PC-9 (cell line): ENCODE measurements at regions not wholly inside any gene's neighbourhood (a gene's known extent, or its start where the extent isn't known, plus 50 kb on each side); places are given as distances from the start of the nearest gene placed in this dataset.
"Not testable (repeated sequence)": the region's sequence is repeated elsewhere in the genome, so short reads cannot be mapped to it uniquely, and the experiment has no call there.

ENCODE experiments used
- CTCF ChIP-seq: fragments of 200-600 bp; sonication (generic); conservative IDR thresholded peaks from 2 replicates; pipeline ENCODE4 v1.6.1; 2017; ENCODE audit warnings: mixed run types, antibody characterized with exemption, mild to moderate bottlenecking, moderate library complexity
- EZH2 ChIP-seq: fragments of 200-600 bp; sonication (generic); IDR thresholded peaks from 2 replicates; pipeline ENCODE4 v1.8.0; 2017; ENCODE audit warnings: antibody characterized with exemption, low read depth

- not testable (repeated sequence) for TF ChIP-seq CTCF, EZH2
These were observed 313.3 kb downstream of the BCL2L11 start for GRCh38 chr2:111433892-111434607.
